Loucy (cell line): ENCODE measurements at regions not wholly inside any gene's neighbourhood (a gene's known extent, or its start where the extent isn't known, plus 50 kb on each side); places are given as distances from the start of the nearest gene placed in this dataset.

ENCODE experiments used
- H2AFZ ChIP-seq: fragments of 200-600 bp; sonication (generic); 2 replicates; pipeline ENCODE4 v1.6.0; 2016; ENCODE audit warnings: antibody characterized with exemption, mild to moderate bottlenecking, low read length, moderate library complexity
- H3F3A ChIP-seq: fragments of 200-600 bp; 2 replicates; pipeline ENCODE4 v1.6.0; 2016; ENCODE audit warnings: antibody characterized with exemption, low read depth, mild to moderate bottlenecking
- H3K27me3 ChIP-seq: fragments of 200-600 bp; sonication (generic); 2 replicates; pipeline ENCODE4 v1.6.1; 2014; ENCODE audit warnings: low read length, mild to moderate bottlenecking; ENCODE audit not compliant: insufficient read depth, poor library complexity, severe bottlenecking
- H3K36me3 ChIP-seq: fragments of 200-600 bp; sonication (generic); 2 replicates; pipeline ENCODE4 v1.6.1; 2016; ENCODE audit warnings: low read length; ENCODE audit not compliant: insufficient read depth
- H3K4me1 ChIP-seq: fragments of 200-600 bp; sonication (generic); 2 replicates; pipeline ENCODE4 v1.5.1; 2014; ENCODE audit warnings: low read length, mild to moderate bottlenecking; ENCODE audit not compliant: insufficient read depth, poor library complexity, severe bottlenecking
- H3K4me2 ChIP-seq: fragments of 200-600 bp; sonication (generic); 2 replicates; pipeline ENCODE4 v1.6.0; 2014; ENCODE audit warnings: antibody characterized with exemption, low read length, low read depth, mild to moderate bottlenecking; ENCODE audit not compliant: poor library complexity, severe bottlenecking
- H3K4me3 ChIP-seq: fragments of 200-600 bp; sonication (generic); 2 replicates; pipeline ENCODE4 v1.5.1; 2014; ENCODE audit warnings: low read length, mild to moderate bottlenecking, mixed read lengths; ENCODE audit not compliant: poor library complexity, severe bottlenecking
- H3K79me2 ChIP-seq: fragments of 200-600 bp; sonication (generic); 2 replicates; pipeline ENCODE4 v1.6.1; 2014; ENCODE audit warnings: low read length; ENCODE audit not compliant: insufficient read depth
- H3K9ac ChIP-seq: fragments of 200-600 bp; sonication (generic); 2 replicates; pipeline ENCODE4 v1.6.0; 2014; ENCODE audit warnings: mild to moderate bottlenecking, low read depth, low read length, moderate library complexity; ENCODE audit not compliant: poor library complexity, severe bottlenecking
- H3K9me2 ChIP-seq: fragments of 200-600 bp; sonication (generic); replicated peaks from 2 replicates; pipeline ENCODE4 v1.6.1; 2016; ENCODE audit warnings: low read depth, low read length, mixed read lengths
- H3K9me3 ChIP-seq: fragments of 200-600 bp; sonication (generic); 2 replicates; pipeline ENCODE4 v1.6.1; 2014; ENCODE audit warnings: mild to moderate bottlenecking, antibody characterized with exemption, low read length, low read depth; ENCODE audit not compliant: insufficient read depth
- H4K20me1 ChIP-seq: fragments of 200-600 bp; sonication (generic); 2 replicates; pipeline ENCODE4 v1.6.0; 2014; ENCODE audit warnings: antibody characterized with exemption, low read length, mild to moderate bottlenecking; ENCODE audit not compliant: insufficient read depth, poor library complexity, severe bottlenecking
- CTCF ChIP-seq: fragments of 200-600 bp; sonication (generic); conservative IDR thresholded peaks from 2 replicates; pipeline ENCODE4 v1.5.1; 2014; ENCODE audit warnings: mild to moderate bottlenecking, antibody characterized with exemption, low read length
- EZH2phosphoT487 ChIP-seq: fragments of 200-600 bp; IDR thresholded peaks from 2 replicates; pipeline ENCODE4 v1.6.1; 2018; ENCODE audit warnings: antibody characterized with exemption, mild to moderate bottlenecking, moderate library complexity, borderline replicate concordance

- peaks cover 3% of the 10 kb centered on the region; the same call in 1 of the 2 replicates for H3K9me3 ChIP-seq
- no peaks in the 10 kb centered on the region for H3K27me3 ChIP-seq
- H3K79me2 ChIP-seq, result no peaks in the 10 kb centered on the region
- no peaks in the 10 kb centered on the region for H3K36me3 ChIP-seq
- no peaks in the 10 kb centered on the region for H3K9me2 ChIP-seq
- H3K4me1 ChIP-seq, result no peaks in the 10 kb centered on the region
- TF ChIP-seq EZH2phosphoT487 (no peak), CTCF (no peak)
- no peak overlapping the region for H2AFZ ChIP-seq
- H4K20me1 ChIP-seq, result no peaks in the 10 kb centered on the region
- H3K9ac ChIP-seq, result no peak overlapping the region
- no peaks in the 10 kb centered on the region for H3F3A ChIP-seq
- no peak overlapping the region for H3K4me2 ChIP-seq
- H3K4me3 ChIP-seq, result no peak overlapping the region
These were observed 91.0 kb upstream of the BCOR start for GRCh38 chrX:40188573-40189417.

- Histone ChIP-seq H3K27me3 (no peaks in the 10 kb centered on the region), H3K9ac (no peak overlapping the region), H3F3A (no peaks in the 10 kb centered on the region), H3K4me2 (no peak overlapping the region), H3K9me3 (peaks cover 3% of the 10 kb centered on the region; the same call in 1 of the 2 replicates), H3K36me3 (no peaks in the 10 kb centered on the region), H3K4me1 (no peaks in the 10 kb centered on the region), H3K79me2 (no peaks in the 10 kb centered on the region), H3K4me3 (no peak overlapping the region), H3K9me2 (no peaks in the 10 kb centered on the region), H4K20me1 (no peaks in the 10 kb centered on the region), H2AFZ (no peak overlapping the region)
- no peak for TF ChIP-seq CTCF
- no peak for TF ChIP-seq EZH2phosphoT487
These were observed 87.2 kb upstream of the BCOR start for GRCh38 chrX:40184968-40185367.

- no peaks in the 10 kb centered on the region for H3K36me3 ChIP-seq
- H2AFZ ChIP-seq, result no peak overlapping the region
- no peak overlapping the region for H3K9ac ChIP-seq
- H3K4me3 ChIP-seq, result no peak overlapping the region
- peaks cover 2% of the 10 kb centered on the region; the same call in 1 of the 2 replicates for H3F3A ChIP-seq
- peaks cover 9% of the 10 kb centered on the region for H3K4me1 ChIP-seq
- no peak overlapping the region for H3K4me2 ChIP-seq
- no peaks in the 10 kb centered on the region for H4K20me1 ChIP-seq
- H3K79me2 ChIP-seq, result no peaks in the 10 kb centered on the region
- peaks cover 3% of the 10 kb centered on the region; the same call in 1 of the 2 replicates for H3K9me3 ChIP-seq
- TF ChIP-seq EZH2phosphoT487 (no peak), CTCF (no peak)
- H3K27me3 ChIP-seq, result no peaks in the 10 kb centered on the region
- H3K9me2 ChIP-seq, result no peaks in the 10 kb centered on the region
These were observed 84.9 kb upstream of the BCOR start for GRCh38 chrX:40182615-40183014.
